Hematopoietic multipotent progenitor cell treated with erythropoietin and hydrocortisone succinate and interleukin-3 and kit ligand, for 6 days (in vitro differentiated cells): ENCODE measurements at regions not wholly inside any gene's neighbourhood (a gene's known extent, or its start where the extent isn't known, plus 50 kb on each side); places are given as distances from the start of the nearest gene placed in this dataset.

Experiments used
- DNase-seq: peaks from one replicate; pipeline ENCODE4 v3.0.0-alpha.2; 2015

DNA sequence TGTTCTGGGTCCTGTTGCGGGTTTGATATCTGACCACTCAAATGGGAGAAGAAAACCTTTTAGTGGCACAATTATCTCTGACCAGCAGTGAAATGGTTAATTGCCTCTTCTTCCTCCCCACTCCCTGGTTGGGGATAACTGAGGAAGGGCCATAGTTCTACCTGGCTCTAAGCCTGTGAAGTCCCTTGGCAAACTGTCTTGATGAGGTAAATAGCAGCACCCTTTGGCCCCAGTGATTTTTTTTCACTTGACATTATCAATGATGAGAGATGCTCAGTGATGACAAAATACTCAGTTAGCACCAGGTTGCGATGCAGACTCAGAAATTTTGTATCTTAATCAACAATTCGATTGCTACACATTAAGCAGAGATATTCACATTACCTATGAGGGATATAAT is 515.7 kb downstream of the PSAT1 start:
- no peak for DNase-seq

DNA sequence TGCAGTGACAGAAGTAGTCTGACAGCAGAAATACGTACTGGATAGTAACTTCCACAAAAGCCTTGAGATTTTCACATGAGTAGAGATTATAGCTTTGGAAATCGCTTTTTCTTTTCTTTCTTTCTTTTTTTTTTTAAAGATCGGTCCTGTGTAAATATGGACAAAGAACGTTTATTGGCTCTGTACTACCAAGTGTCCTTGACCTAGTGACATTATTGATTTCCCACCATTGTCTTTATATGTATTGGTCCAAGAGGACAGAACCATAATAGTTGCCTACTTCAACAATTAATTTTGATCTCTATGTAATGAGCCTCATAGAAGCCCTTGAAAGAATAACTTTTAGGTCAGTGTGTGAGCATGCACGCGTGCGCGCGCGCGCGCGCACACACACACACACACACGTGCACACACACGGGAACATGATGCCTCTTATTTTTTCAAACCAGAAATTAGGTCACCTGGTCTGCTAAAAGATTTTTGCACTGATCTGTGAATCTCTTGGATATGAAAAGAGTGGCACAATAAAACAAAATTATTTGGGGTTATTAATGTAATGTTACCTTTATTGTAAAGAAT is 516.8 kb downstream of the PSAT1 start:
- DNase-seq: no peak

DNA sequence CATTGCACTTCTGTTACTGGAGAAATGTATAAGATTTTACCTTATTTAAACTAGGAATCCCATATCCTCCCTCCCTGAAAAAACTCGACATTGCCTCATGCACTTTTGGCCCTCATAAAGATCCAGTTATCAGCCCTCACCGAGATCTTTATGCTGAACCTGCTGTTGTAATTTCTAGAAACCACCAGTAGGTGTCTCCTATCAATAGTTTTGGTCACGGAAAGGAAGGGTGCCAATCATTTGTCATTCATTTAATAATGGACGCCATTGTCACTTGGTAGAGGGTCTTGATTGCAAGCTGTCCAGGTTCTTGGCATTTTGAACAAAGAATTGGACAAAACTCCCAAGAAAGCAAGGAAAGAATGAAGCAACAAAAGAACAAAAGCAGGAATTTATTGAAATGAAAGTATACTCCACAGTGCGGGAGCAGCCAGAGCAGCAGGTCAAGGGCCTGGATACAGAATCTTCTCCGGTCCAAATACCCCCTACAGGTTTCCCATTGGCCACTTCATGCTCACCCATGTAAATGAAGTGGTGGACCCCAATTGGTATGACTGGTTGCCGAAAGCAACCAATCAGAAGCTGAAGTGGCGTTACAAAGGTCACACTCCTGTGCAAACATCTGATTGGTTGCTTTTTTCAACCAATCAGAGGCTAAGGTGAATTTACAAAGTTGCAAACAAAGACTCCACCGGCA is 524.3 kb downstream of the PSAT1 start:
- DNase-seq: peak; percentile 72

- DNase-seq: no peak
Observed at GRCh38 chr9:78826527-78826926, 529.6 kb downstream of the PSAT1 start.

GRCh38 chr9:78828521-78828920 is 531.6 kb downstream of the PSAT1 start:
- DNase-seq: no peak

DNA sequence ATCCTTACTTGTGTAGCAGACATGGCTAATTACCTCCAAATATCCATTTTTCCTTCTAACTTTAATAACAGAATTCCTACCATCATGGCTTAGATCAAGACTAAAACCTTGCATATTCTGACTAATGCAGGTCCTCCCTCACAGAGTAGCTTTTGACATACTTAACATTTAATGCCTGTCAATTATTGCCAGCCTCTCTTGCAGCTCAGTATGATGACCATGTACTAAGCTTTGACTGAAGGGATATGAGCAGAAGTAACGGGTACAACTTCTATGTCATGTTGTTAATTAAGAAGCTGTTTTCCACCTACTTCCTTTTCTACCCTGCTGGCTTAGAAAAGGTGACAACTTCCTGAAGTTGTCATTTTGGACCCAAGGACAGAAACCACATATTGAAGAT is 533.4 kb downstream of the PSAT1 start:
- DNase-seq: no peak

GRCh38 chr9:78831726-78832125 is 534.8 kb downstream of the PSAT1 start:
- DNase-seq: no peak

GRCh38 chr9:78835928-78836450 is 539.1 kb downstream of the PSAT1 start:
- no peak for DNase-seq

DNA sequence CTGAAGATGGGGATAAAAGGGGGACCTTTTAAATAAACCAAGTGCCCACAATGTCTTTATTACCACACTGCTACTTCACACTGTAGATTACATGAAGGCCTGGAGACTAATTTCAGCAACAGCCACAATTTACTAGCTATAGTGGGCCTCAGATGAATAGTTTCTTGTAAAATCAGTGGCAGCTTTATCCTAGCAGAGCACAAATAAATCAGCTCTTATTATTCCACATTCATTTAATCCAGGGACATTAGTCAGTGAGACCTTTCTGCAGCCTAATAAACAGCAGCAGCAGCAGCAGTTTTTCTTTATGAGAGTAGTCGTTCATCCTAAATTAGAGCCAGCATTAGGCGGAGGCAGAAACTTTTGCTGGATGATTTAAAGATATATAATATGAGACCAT is 542.3 kb downstream of the PSAT1 start:
- no peak for DNase-seq

GRCh38 chr9:78848061-78848460 is 551.1 kb downstream of the PSAT1 start:
- DNase-seq: no peak

GRCh38 chr9:78856144-78856543 is 559.2 kb downstream of the PSAT1 start:
- no peak for DNase-seq

DNA sequence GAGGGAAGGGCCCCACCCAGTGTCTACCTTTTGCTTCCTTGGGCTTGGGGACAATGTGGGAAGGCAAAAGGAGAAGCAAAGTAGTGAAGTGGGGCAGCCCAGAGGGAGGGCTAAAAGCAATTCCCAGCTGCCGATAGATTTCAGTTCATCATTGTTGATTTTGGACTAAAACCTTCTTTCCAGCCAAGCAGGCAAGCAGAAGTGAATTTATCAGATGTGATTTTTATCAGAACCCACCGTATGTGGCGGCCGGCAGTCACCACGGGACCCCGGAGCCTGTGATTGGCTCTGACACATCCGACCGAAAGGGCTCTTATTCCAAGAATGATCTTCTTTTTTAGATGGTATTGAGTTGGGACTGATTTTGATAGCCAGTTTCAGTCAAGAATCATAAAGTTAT is 559.9 kb downstream of the PSAT1 start:
- DNase-seq: no peak

DNA sequence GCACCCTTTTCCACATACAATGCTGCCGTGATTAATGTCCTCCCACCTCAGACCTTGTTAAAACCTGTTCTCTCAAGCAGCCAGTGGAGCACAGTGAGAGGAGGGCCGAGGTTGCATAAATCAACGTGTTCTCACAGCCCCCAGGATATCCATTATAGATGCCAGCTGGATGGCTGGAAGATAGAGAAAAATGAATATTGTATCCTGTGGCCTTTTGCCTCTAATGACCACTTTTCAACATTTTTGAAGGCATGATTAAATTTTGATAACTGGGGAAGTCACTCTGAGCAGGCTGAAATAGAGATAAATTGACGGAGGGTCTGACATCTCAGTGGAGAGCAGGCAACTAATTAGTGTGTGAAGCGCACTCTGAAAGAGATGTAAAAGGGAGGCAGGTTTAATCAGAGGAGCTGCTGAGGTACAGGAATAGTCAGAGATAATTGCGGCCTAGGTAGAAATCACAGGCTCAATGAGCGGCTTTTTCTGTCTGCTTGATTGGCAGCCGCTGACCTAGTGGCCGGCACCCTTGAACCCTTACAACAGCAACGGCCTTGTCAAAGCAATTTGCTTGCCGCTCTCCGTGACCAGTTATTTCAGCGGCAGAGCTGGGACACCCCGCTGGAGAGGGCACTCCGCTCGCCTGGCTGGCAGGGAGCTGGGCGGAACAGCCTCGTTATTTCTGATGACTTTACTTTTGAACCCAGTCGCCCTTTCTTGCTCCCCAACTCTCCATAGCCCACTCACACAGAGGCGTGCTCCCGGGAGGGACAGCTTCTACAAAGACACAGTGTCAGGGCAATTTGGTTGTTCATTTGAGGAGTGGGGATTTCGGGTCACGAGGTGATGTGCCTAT is 560.7 kb downstream of the PSAT1 start:
- DNase-seq: no peak

DNA sequence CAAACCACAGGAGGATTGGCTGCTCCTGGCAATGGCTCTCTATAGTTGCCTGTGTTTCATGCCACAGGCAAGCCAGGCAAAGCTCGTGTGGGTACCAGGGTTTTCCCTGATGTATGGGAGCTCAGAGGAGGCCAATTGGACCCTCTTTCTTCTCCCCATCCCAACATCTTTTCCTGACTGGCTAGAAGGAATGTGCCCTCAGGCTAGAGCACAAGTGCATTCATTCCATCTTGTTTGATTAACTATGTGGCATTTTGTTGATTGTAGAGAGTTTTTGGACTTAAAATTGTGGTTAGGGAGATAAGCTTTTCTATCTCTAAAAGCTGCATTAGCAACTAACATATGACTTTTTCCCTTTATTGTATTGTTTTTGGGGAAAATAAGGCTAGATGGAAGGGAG is 561.3 kb downstream of the PSAT1 start:
- no peak for DNase-seq

- no peak for DNase-seq
Observed at GRCh38 chr9:78860801-78861475, 564.0 kb downstream of the PSAT1 start.

DNA sequence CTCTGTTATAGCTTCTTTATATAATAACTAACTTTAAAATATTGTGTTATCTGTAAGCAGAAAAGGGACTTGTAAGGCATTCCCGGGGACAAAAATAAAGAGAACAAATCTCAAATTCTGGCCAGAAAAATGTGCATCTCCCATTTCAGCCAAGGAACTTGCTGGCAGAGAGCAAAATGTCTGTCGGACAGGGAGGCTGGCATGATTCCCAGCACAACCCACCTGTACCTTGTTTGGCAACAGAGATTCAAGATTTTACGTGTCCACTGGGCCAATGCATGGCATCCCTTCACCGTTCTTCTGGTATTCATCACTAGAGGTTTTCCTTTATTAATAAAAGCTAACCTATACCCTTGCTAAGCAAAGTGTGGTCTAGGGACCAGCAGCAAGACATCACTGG is 566.6 kb downstream of the PSAT1 start:
- DNase-seq: no peak

DNA sequence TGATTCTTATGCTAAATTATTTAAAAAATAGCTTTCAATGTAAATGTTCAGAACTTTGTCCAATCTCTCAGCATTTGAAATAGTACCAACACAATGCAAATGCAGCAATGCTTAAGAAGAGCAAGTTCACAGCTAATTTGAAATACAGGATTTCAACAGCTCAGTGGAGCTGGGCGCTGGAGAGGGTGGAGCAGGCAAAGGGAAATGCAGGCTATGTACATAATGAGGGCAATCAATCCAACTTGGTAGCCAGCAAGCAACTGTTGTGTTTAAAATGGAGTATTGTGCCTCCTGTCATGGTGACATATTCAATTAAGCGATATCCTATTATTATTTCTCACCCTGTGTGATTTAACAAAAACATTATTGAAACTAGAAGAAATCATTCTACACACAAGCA is 568.8 kb downstream of the PSAT1 start:
- no peak for DNase-seq

GRCh38 chr9:78866207-78867132 is 569.5 kb downstream of the PSAT1 start:
- DNase-seq: no peak

GRCh38 chr9:78871086-78871451 is 574.1 kb downstream of the PSAT1 start:
- no peak for DNase-seq

- DNase-seq: no peak
Observed at GRCh38 chr9:78871452-78872331, 574.8 kb downstream of the PSAT1 start.

- DNase-seq: no peak
Observed at GRCh38 chr9:78874061-78874460, 577.1 kb downstream of the PSAT1 start.
